ENCODE measurements at regions not wholly inside any gene's neighbourhood (a gene's known extent, or its start where the extent isn't known, plus 50 kb on each side); places are given as distances from the start of the nearest gene placed in this dataset.
A peak's percentile ranks its signal among the peaks of the same experiment; 100 is the strongest.
"Not testable (repeated sequence)": the region's sequence is repeated elsewhere in the genome, so short reads cannot be mapped to it uniquely, and the experiment has no call there.

DNA sequence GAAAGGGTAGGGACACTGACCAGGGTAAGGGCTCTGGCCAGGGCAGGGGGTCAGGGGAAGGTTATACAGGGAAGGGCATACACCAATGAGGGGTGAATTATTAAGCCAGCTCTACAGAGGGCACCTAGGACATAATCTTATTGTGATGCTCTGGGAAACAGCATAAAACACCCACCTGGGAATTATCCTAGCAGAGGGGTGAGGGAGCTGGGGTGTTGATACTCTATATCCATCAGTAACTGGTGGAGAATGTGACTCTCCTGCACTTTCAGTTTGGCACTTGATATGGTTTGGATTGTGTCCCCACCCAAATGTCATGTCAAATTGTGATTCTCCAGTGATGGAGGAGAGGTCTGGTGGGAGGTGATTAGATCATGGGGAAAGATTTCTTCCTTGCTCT is 291.2 kb downstream of the ASMT start:
- DNase-seq: no peak

- not testable (repeated sequence) for DNase-seq
Measured at GRCh38 chrX:1908996-1909395, 294.1 kb downstream of the ASMT start.

- DNase-seq: no peak
Measured at GRCh38 chrX:1909419-1910206, 294.8 kb downstream of the ASMT start.

GRCh38 chrX:1910207-1910470 is 295.3 kb downstream of the ASMT start:
- no peak for DNase-seq

DNA sequence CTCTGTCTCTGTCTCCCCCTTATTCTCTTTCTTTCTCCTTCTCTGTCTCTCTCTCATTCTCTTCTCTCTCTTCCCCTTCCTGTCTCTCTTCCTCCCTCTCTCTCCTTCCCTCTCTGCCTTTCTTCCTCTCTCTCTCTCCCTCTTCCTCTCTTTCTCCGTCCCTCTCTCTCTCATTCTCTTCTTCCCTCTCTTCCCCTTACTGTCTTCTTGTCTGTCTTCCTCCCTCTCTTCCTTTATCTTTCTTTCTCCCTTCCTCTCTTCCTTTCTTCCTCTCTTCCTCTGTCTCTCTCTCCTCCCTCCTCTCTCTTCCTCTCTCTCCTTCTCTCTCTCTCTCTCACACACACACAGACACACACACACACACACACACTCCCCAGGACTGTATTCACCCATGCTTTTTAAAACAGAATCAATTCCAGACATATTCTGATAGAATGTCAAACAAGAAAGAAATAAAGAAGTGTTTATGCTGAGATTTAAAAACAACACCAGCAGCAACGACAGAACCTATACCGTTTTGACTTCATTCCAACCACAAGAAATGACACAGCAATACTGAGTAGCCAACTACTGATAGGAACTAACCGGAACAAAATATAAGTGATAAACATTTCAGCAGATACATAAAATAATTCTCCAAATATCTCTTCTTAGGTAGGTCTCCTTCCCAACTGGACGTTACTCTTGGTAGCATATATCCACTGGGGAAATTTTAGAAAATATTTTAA is 296.7 kb downstream of the ASMT start:
- peak in 1 of 2 donors; percentile 8 for DNase-seq

- no peak for DNase-seq
Measured at GRCh38 chrX:1912193-1912592, 297.3 kb downstream of the ASMT start.

- no peak for DNase-seq
Measured at GRCh38 chrX:1914606-1915365, 299.9 kb downstream of the ASMT start.

DNA sequence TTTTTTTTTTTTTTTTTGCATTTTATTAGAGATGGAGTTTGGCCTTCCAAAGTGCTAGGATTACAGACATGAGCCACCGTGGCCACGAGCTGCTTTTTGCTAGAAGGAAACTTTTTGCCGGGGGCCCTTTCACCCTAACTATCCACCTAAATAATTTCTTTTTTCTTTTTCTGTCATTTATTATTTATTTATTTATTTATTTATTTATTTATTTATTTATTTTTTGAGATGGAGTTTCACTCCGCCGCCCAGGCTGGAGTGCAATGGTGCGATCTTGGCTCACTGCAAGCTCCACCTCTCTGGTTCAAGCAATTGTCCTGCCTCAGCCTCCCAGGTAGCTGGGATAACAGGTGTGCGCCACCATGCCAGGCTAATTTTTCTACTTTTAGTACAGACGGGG is 303.9 kb downstream of the ASMT start:
- no peak for DNase-seq

DNA sequence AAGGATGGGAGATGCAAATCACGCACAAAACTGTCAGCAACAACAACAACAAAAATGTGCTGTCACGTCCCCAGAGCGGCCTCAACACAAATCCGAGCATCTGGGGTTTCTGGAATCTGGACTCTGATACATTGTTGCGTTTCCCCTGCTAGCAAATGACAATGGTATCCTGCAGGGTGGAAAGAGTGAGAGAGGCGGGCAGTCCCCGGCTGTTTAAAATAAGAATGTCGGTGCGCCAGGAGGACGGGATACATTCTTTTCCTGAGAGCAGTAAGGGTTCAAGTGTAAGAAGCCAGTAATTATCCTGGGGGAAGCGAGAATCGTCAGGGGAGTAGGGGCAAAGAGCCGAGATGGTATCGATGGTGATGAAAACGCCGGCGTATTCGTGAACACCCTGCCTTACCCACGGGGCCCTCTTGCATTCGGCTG is 310.2 kb downstream of the ASMT start:
- no peak for DNase-seq

GRCh38 chrX:1928805-1929204 is 313.9 kb downstream of the ASMT start:
- no peak for DNase-seq

GRCh38 chrX:1932231-1932630 is 317.4 kb downstream of the ASMT start:
- no peak for DNase-seq

DNA sequence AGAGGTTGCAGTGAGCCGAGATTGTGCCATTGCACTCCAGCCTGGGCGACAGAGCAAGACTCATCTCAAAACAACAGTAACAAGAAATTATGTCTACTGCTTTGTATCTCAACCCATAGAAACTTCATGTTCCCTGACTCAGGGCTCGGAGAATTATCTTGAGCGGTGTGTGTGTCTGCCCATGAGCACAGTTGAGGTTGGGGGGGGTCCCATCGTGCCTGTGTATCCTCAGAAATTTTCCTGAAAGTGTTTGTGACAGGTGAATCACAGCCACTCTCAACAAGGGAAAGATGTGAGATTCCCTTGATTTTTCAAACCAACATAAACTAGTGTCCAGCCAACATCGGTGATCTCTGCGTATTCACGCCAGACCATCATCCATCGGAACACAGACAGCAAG is 319.1 kb downstream of the ASMT start:
- DNase-seq: no peak

GRCh38 chrX:1935805-1936204 is 320.9 kb downstream of the ASMT start:
- DNase-seq: no peak

DNA sequence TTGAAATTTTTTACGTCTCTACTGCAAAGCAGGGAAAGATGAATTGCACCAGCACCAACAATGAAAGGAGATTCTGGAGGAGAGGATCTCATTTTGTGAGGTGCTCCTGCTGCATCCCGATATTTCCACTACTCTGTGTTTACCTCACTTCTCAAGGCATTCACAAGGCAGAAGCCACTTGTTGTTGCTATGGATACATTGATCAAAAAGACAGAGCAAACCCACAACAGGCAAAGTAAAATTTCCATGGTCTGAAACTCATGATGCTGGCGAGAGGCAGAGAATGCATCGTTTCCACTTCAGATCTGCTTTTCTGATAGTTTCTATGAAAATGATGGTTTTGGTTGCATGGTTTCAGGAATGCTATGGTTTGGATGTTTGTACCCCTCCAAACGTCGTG is 323.3 kb downstream of the ASMT start:
- no peak for DNase-seq

DNA sequence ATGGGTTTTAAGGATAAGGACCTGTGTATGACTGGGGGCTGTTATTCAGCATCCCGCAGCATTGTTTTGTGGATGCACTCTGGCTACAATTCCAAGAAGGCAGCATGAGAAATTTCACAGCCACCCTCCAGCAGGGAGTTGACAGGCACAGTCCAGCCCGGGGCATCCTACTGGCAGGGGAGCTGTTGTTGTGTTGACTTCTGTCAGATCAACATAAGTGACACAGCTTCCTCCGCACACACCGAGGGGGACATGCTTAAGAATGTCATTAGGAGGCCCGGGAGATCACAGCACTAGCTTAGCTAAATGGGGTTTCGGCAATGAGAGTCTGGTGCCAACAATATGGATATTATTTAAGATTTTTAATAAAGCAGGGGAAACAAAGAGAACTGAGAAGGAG is 326.5 kb downstream of the ASMT start:
- no peak for DNase-seq

GRCh38 chrX:1945879-1946278 is 331.0 kb downstream of the ASMT start:
- no peak for DNase-seq

DNA sequence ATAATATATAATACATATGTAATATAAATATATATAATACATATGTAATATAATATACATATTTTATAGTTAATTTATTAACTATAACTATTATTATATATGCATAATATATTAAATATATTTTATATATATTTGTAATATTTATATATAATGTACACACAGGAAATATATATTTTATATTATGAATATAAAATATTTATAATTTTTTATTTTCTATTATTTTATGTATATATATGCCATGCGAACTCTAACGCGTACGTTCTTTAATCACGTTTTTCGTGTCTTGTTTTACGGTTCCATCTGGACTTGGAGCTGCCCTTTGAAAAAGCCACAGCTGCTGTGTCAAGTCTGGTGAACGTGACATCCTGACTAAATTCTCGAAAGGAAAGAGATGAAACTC is 332.1 kb downstream of the ASMT start:
- DNase-seq: no peak
